ENCODE measurements at regions not wholly inside any gene's neighbourhood (a gene's known extent, or its start where the extent isn't known, plus 50 kb on each side); places are given as distances from the start of the nearest gene placed in this dataset.
"Not testable (repeated sequence)": the region's sequence is repeated elsewhere in the genome, so short reads cannot be mapped to it uniquely, and the experiment has no call there.

GRCh38 chr3:30475809-30476178 is 130.6 kb upstream of the TGFBR2 start:
- FAIRE-seq = no peak

GRCh38 chr3:30476368-30477084 is 129.9 kb upstream of the TGFBR2 start:
- no peak for FAIRE-seq

GRCh38 chr3:30477149-30477921 is 129.1 kb upstream of the TGFBR2 start:
- no peak for FAIRE-seq

- FAIRE-seq = not testable (repeated sequence)
These were observed 126.7 kb upstream of the TGFBR2 start for GRCh38 chr3:30479737-30480136.

GRCh38 chr3:30480156-30480555 is 126.2 kb upstream of the TGFBR2 start:
- not testable (repeated sequence) for FAIRE-seq

- no peak for FAIRE-seq
These were observed 125.8 kb upstream of the TGFBR2 start for GRCh38 chr3:30480587-30480986.

GRCh38 chr3:30481241-30481640 is 125.2 kb upstream of the TGFBR2 start:
- FAIRE-seq = no peak

GRCh38 chr3:30484229-30484628 is 122.2 kb upstream of the TGFBR2 start:
- not testable (repeated sequence) for FAIRE-seq

GRCh38 chr3:30486368-30486767 is 120.0 kb upstream of the TGFBR2 start:
- no peak for FAIRE-seq

GRCh38 chr3:30488070-30488756 is 118.2 kb upstream of the TGFBR2 start:
- no peak for FAIRE-seq

GRCh38 chr3:30492322-30493192 is 113.8 kb upstream of the TGFBR2 start:
- no peak for FAIRE-seq

GRCh38 chr3:30493911-30494311 is 112.5 kb upstream of the TGFBR2 start:
- FAIRE-seq = no peak

- no peak for FAIRE-seq
These were observed 111.0 kb upstream of the TGFBR2 start for GRCh38 chr3:30495172-30496065.

GRCh38 chr3:30496066-30496966 is 110.1 kb upstream of the TGFBR2 start:
- peak; percentile 46 for FAIRE-seq

- no peak for FAIRE-seq
These were observed 107.8 kb upstream of the TGFBR2 start for GRCh38 chr3:30498587-30498967.

- no peak for FAIRE-seq
These were observed 105.6 kb upstream of the TGFBR2 start for GRCh38 chr3:30500666-30501399.

GRCh38 chr3:30501526-30501925 is 104.9 kb upstream of the TGFBR2 start:
- no peak for FAIRE-seq

- FAIRE-seq = no peak
These were observed 104.2 kb upstream of the TGFBR2 start for GRCh38 chr3:30502051-30502741.

- no peak for FAIRE-seq
These were observed 103.7 kb upstream of the TGFBR2 start for GRCh38 chr3:30502742-30503073.

Data from endometrium (tissue), 2 donors.